Stimulated activated CD8-positive, alpha-beta memory T cell treated with anti-CD3 and anti-CD28 coated beads, Interleukin-15, amount 100 ng/mL, for 48 hours (primary cell): ENCODE measurements at regions not wholly inside any gene's neighbourhood (a gene's known extent, or its start where the extent isn't known, plus 50 kb on each side); places are given as distances from the start of the nearest gene placed in this dataset.

Experiments
- DNase-seq, 2 donors: peaks; one replicate each; pipeline ENCODE4 v3.0.0-alpha.2; 2020; ENCODE audit warnings: low read depth in 2 of 2

DNA sequence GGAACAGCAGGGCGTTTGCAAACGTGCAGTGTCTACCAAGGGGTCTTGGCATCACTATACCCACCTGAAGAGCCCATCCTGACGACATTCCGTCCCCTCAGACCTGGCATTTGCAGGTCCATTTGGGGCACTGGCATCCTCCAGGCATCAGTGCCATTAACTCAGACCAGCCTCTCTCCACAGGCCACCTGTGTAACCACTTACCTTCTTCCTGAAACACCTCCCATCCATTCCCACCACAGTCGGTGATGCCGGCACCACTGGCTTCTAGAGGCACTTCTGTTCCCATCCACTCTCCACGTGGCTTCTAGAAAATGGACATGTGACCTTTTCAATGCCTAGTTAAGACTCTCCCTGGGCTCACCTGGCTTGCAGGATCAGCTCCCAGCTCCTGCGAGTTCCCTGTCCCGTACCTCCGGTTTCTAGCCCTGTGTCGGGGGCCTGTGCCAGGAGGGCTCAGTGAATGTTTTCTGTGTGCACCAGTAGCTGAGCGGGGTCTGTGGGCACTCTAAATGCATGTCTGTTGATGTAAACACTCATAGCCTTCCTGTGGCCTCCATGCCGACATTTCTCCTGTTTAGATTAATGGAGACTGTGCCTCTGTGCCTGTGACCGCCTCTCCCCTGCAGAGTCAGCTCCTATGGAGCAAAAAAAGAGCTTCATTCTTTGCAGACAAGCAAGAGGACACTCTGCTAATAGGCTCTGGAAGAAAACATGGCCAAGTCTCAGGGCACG is 458.0 kb upstream of the HS6ST1 start:
- no peak for DNase-seq

DNA sequence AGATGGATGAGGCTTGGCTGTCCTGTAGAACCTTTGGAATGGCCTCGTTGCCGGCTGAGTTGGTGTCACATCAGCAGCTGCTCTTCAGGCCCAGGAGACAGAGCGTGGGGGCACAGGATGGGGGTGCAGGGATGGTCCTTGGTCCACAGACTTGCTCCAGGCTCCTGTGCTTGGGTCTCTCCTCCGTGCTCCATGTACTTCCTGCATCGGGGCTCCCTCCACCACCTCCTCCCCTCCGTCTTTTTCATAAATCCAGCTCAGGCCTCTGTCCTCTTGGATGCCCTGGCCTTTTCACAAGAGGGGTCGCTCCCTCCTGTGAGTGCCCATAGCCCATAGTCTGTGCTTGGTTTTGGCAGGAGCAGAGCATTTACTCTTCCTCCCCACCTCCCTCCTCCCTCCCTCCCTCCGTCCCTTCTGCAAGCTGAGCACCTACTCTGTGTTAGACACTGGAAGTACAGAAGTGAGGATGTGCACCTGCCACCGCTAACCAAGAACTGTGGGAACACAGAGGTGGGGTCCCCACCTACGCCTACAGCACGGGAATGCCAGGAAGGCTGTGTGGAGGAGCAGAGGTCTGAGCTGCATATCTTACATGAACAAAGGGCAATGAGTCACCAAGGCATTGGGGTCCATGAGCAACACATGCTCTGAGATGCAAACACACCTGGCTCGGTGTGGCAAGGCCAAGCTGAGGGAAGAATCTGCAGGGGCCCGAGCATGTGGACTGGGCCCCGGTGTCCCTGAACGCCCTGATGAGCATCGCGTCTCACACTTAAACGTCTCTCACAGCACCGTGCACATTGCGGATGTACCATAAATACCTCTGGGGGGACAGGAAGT is 458.7 kb upstream of the HS6ST1 start:
- DNase-seq: no peak

DNA sequence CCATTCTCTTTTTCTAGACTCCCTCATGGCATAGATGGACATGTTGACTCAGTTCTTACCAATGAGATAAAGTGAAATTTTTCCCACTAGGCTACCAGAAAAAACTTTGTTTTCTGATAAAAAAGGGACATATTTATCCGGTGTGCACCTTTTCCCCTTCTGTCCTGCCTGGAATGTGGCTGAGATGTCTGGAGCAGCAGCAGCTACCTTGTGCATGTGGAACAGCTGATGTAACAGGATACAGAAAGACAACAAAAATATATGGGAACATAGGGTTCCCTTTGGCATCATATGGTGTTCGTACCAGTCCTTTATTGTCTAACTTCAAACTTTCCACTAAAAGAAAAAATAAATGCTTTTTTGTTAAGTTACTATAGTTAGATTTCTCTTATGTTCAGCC is 460.2 kb upstream of the HS6ST1 start:
- no peak for DNase-seq

DNA sequence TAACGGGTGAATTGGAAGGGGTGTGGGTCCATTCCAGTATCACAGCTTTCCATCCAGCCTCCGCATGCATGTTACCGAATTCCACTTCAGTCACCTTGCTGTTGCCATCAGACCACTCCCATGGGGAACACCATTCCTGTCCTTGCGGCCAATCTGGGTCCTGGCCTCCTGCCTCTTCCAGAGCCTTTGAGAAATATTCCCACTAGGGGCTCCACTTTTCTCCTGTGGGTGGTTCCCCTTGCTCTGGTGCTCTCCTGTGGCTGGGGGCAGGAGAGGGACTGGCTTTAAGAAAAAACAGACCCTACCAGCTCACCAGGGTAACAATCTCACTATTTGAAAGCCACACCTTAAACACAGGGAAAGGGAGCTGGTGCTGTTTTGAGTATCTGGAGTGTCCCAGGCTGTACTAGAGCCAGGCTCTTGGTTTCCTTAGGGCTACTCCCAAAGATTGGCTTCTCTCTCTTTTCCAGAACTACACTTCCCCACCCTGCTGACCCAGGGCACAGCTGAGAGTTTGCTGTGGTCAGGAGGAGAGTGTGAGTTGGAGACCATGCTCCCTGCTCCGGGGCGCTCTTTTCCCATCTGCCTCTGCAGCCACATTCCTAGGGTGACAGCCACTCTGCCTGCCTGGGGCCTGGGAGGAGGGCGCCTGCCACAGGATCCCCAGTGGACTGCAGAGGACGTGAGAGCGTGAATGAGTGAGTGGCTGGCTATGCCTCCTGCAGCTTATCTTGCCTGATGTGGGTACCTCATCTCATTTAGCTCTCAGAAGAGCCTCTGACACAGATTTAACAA is 460.8 kb upstream of the HS6ST1 start:
- no peak for DNase-seq

DNA sequence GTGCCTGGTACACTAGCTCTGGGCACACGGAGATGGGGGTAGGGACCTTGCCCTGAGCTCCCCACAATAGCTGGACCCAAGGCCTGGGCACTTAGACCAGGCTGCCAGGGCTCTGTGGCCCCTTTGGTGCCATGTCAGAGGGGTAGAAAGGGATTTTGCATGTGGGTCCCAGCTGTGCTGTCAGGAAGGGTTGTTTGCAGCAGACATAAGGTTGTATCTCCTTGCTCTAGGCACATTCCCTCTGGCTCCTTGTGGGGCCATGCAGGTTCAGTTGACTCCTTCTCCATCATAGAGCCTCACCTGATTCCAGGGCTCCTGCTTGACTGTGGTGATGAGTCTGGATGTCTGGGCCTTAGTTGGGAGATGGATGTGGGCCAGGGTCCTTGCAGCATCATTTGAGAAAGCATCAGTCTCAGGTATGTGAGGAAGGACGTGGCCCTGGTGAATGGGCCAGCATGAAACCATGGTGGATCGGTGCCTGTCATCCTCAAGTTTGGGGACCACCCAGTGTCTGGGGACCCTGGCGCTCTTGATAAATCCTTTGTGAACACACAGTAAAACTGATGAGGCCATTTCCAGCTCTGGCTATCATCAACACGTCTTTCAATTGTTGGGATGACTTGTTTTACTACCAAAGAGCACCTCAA is 461.9 kb upstream of the HS6ST1 start:
- DNase-seq: no peak

DNA sequence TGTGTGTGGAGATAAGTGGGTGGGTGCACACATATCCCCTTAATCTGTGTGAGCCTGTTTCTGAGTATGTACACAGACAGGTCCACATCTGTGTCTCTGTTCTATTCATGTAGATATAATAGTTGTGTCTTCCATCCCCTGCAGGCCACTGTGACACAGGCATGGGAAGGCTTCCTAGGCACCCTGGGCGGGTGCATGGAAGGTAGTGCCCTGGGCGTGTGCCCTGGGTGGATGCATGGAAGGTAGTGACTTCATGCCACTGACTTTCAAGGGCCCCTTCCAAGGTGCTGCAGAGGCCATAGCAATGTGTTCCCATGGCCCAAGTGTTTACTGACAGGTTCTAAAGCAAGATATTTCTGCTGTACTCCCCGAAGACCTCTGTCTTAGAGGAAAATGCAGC is 462.5 kb upstream of the HS6ST1 start:
- DNase-seq: no peak

DNA sequence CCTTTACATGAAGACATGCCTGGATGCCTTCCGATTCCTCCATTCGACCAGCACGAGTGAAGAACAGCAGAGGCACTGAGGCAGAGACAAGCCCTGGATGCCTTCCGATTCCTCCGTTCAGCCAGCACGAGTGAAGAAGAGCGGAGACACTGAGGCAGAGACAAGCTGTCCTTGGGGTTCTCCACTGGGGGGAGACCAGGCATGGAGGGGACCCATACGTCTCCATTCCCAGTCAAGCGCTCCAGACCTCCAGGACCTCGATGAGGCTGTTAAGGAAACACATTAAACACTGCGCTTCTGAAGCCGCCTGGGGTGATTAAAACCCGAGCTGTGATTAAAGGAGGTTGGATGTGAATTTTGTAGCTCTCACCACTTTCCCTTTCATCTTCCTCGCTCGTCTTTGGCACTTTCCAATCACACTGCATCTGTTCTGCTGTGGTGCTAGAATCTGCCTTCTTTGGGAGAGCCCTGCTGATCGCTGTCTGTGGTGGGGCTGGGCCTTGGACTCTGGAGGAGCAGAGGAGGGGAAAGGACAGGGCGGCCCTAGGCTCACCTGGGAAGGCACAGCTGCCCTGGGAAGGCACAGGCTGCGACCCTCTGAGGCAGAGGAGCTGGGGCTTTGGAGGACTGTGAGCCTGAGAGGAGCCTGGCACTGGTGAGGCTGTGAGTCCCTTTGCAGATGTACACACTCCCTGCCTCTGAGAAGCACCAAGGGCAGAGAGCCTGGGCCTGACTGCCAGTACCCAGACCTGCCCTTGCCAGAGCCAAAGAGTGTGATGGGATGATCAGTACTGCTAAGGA is 463.1 kb upstream of the HS6ST1 start:
- DNase-seq: no peak

DNA sequence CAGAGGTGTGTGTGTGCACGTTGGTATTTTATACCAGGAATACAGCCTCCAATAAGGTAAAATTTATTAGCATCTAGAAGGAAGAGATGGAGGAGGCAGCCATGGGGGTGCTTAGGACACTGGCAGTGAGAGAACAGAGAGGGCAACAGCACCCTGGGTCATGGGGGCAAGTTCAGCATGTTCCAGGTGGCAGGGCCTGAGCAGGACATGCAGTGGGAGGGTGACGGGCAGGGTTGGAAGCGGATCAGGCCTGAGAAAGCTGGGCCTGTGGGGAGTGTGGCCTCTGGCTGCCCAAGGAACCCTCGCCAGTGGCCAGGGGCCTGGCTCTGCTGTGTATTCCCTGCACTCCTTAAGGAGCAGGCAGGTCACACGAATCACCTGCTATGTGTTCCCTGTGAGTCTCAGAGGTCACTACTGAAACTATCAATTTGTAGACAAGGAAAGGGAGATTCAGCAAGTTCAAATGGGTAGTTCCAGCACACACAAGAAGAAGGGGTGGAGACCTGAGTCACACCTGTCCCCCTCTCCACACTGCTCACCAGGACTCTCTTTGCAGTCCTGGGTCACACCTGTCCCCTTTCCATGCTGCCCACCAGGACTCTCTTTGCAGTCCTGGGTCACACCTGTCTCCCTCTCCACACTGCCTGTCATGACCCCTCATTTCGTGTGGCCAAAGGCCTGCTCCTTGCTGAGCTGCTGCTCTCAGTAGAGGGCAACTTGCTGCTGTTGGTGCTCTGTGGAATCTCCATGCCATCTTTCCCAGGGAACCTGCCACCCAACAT is 463.9 kb upstream of the HS6ST1 start:
- DNase-seq: no peak

DNA sequence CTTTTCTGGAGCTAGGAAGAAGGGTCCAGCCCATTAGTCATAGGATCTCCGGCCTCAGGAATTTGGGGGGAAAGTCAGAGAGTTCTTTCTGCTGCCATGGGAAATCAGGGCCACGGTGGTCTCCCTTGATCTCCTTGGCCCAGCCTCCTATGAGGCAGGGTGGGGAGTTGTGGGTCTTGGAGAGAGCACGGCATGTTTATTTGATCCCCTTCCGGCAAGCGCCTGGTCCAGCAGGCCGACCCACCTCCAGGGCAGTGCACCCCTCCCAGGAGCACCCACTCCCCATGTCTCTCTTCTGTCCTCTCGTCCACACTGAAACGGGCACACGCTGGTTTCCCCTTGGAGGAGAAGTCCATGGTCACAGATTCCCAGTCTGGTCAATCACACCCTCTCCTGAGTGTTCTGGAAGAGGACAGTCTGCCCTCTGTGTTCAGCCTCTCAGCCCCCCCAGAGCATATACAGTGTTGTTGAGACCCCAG is 464.6 kb upstream of the HS6ST1 start:
- no peak for DNase-seq

DNA sequence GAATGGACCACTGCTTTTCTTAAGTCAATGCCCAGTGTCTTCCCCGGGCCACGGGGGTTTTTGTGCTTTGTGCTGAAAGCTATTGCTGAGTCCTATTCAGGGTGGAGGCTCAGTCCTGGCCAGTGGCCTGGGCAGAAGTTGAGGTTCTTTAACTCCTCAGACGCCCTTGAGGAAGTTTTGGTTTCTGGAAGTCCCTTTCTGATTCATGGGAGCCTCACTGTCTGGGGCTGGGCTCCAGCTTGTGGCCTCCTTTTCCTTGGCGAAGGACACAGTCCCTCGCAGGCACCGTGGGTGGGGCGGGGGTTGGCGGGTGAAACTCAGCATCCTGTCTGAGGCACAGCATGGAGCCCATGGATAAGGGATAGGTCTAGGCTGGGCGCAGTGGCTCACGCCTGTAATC is 465.2 kb upstream of the HS6ST1 start:
- DNase-seq: no peak

DNA sequence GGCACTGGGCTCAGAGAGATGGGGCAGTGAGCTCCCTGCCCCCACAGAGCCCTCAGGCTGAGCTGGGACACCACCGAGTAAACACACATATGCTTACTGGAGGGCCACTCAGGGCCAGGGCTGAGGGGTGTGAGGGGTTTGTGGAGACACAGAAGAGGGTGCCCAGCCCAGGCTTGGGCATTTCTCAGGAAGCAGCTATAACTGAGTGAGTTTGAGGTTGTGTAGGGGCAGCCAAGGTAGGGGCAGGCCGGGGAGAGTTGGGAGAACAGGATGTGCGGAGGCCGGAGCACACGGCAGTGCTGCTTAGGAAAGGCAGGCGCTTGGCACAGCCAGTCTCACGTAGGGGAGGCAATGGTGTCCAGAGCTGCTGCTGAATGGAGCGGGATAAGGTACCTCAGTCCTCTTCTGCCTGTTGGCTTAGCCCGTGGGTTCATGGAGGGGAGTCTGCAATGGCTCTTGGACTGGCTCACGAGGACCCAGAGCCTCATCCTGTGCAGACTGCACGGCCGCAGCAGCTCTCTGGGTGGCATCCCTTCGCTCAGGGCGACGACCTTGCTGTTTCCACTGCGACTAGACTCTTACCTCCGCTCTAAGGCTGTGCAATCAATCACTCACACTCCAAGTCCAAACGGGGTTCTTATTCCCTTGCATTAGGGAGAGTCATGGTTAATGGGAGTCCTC is 466.1 kb upstream of the HS6ST1 start:
- DNase-seq: no peak

DNA sequence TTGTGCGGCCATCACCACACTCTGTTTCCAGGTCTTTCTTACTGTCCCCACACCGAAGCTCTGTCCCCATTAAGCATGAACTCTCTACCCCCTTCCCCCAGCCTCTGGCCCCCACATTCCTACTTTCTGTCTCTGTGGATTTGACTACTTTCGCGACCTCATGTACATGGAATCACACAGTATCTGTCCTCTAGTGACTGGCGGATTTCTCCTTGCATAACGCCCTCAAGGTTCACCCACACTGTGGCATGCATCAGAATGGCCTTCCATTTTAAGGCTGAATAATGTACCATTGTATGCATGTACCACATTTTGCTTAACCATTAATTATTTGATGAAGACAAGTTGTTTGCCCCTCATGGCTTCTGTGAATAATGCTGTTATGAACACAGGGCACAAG is 467.6 kb upstream of the HS6ST1 start:
- DNase-seq: no peak

DNA sequence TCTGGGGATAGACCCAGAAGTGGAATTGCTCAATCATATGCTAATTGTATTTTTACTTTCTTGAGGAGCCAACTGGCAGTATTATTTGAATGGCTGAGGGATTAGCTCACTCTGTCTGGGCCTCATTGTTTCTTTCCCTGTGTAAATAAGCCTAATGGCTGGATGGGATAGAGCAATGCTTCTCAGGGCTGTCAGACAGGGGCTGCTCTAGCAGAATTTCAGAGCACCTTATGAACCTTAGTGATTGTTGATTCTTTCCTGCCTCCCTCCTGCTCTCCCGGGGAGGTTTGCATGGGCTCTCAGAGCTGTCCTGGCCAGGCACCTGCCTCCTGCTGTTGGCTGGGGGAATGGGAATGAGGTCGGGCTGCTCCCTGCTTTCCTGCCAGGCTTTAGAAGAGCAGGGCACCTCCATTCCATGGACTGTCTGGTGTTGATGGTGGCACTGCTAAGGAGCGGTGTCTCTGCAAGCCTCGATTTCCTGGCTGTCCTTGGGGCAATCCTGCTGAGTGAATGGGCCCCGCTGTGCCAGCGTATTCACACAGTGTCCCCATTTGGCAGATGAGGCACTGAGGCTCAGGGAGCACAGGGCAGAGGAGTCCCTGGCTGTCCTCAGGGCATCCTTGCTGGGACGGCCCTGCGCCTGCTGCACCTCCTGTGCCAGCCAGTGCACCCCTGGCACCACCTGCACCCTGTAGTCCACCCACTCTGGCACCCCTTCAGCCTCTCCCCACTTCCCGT is 468.2 kb upstream of the HS6ST1 start:
- DNase-seq: no peak

DNA sequence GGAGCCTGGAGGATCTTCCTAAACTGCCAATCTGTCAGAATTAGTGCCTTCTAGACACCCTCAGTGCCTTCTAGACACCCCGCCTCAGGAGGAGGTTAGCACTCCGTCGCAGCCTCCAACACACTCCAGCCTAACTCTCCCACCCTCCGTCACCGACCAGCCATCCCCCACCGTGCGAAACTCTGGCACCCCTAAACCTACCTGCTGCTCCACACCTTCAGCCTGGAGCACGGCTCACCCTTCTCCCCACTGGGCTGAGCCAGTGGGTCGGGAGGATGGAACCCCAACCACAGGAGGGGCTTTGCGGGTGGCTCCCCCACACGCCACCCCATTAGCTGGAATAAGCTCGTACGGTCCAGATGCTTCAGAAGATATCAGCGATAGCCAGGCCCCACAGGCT is 468.9 kb upstream of the HS6ST1 start:
- DNase-seq: no peak

DNA sequence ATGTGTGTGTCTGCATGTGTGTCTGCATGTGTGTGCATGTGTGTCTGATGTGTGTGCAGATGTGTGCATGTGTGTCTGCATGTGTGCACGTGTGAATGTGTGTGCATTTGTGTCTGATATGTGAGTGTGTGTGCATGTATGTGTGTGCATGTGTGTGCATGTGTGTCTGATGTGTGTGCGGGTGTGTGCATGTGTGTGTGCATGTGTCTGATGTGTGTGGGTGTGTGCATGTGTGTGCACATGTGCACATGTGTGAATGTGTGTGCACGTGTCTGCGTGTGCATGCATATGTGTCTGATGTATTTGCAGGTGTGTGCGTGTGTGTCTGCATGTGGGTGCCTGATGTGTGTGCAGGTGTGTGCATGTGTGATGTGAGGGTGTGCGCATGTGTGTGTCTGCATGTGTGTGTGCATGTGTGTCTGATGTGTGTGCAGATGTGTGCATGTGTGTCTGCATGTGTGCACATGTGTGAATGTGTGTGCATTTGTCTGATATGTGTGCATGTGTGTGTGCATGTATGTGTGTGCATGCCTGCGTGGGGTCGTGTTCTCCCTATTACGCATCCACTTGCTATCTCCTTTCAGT is 470.1 kb upstream of the HS6ST1 start:
- no peak for DNase-seq

DNA sequence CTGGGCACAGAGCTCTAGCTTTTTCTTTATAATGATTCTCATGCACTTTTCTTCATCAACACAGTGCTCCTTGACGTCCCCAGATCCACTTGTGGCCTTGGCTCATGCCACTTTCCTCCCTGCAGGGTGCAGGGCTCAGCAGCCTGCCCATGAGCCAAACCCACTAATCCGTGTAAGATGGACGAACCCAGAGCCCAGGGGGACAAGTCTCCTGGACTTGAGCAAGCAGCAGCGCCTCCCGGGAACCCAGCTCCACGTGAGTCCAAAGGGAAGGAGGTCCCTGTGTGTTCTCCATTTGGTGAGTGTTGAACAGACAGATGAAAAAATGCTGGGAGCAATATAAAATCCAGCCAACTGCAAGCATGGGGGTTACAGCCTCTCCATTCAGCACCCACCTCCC is 470.6 kb upstream of the HS6ST1 start:
- DNase-seq: no peak

DNA sequence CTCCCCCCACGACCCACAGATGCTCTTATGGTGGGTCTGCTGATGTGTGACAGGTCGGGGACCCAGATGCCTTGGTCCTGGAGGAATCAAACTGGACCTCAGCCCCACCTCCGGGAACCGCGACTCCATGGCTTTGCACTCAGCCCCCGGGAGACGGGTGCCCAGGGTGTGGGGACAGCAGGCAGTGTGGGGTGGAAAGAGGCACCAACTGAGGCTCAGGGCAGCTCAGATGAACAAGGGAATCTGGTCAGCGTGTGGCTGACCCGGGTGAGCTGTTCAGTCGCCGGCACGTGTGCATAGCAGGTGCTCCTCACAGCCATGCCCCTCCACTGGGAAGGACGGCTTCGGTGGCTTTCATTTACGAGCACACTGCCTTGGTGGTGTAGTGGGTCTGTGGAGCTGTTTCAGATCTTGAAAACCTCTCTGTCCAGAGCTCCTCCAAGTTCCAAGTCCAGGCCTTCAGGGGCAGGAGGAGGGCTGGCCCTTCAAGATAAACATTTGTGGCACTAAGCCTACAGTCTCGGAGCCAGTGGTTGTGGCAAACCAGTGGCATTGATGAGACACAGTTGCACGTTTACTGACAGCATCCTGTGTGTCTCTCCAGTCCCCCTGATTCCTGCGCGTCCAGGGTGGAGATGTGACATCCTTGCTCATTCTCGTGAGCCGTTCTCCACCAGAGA is 471.2 kb upstream of the HS6ST1 start:
- no peak for DNase-seq

DNA sequence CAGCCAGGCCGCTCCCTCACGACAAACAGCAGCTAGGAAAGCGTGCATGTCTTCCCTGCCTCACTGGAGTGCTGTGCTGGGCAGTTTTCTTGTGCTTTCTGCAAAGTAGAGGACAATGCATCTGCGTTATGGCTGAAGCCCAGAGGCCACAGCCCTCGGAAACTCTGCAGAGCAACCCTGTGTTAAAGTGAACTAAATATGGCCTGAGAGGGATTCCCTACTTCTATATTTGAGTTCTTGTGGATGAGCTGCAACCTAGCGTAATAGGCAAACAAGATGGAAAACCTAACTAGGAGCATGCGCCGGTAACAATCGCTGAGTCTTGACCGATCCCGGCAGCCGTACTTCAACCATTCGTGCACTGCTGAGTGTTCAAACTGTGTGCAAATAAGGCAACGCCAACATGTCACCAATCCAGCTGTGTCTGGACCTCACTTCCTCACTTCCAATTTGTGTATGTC is 471.9 kb upstream of the HS6ST1 start:
- no peak for DNase-seq
